Neural crest cell (in vitro differentiated cells): ENCODE measurements at regions not wholly inside any gene's neighbourhood (a gene's known extent, or its start where the extent isn't known, plus 50 kb on each side); places are given as distances from the start of the nearest gene placed in this dataset.

ENCODE experiments used
- DNase-seq: peaks from one replicate; pipeline ENCODE4 v3.0.0; 2021; ENCODE audit warnings: low read depth, mixed read lengths, low spot score
- H3K27ac Mint-ChIP-seq: one replicate; pipeline ENCODE4 v1.8.0; 2021; ENCODE audit warnings: mild to moderate bottlenecking, mixed read lengths; ENCODE audit not compliant: unreplicated experiment
- H3K27me3 Mint-ChIP-seq: 2 replicates; pipeline ENCODE4 v1.8.0; 2021; ENCODE audit warnings: low read depth, mild to moderate bottlenecking, mixed read lengths
- H3K36me3 Mint-ChIP-seq: 2 replicates; pipeline ENCODE4 v1.8.0; 2021; ENCODE audit warnings: low read depth, mild to moderate bottlenecking, mixed read lengths
- H3K4me1 Mint-ChIP-seq: 2 replicates; pipeline ENCODE4 v1.8.0; 2021; ENCODE audit warnings: mixed read lengths
- H3K4me3 Mint-ChIP-seq: one replicate; pipeline ENCODE4 v1.8.0; 2021; ENCODE audit warnings: mild to moderate bottlenecking, mixed read lengths
- H3K9me3 Mint-ChIP-seq: 2 replicates; pipeline ENCODE4 v1.8.0; 2021; ENCODE audit warnings: mixed read lengths
- CTCF ChIP-seq: fragments of 200-600 bp; sonication (generic); conservative IDR thresholded peaks from 2 replicates; pipeline ENCODE4 v1.5.0; 2021; ENCODE audit warnings: antibody characterized with exemption, mild to moderate bottlenecking

DNA sequence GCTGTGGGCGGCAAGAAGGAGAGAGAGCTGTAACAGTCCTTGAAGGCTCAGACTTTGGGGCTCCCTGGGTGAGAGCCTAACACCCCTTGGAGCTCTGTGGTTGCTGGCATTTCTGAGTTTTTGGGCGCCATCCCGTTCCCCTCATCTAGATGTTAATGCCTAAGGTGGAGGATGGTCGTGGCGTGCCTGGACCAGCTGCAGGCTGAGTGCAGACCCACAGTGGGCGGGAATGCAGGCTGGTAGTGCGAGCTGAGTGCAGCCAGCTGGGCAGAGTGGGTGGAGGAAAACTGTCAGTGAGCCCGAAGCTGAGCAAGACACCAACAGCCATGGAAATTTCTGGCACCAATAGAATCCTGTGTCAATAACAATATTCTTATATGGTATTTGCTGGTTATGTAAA, 403.0 kb downstream of the ANKRD7 start:
- TF ChIP-seq CTCF: no peak
- peaks cover 34% of the 10 kb centered on the region for H3K4me1 Mint-ChIP-seq
- H3K27me3 Mint-ChIP-seq: no peaks in the 10 kb centered on the region
- no peak overlapping the region for H3K27ac Mint-ChIP-seq
- H3K9me3 Mint-ChIP-seq: peaks cover 2% of the 10 kb centered on the region
- no peak for DNase-seq
- H3K4me3 Mint-ChIP-seq: no peak overlapping the region
- H3K36me3 Mint-ChIP-seq: peaks cover 5% of the 10 kb centered on the region

- no peaks in the 10 kb centered on the region for H3K27me3 Mint-ChIP-seq
- H3K27ac Mint-ChIP-seq: peak overlapping the region; percentile 16
- H3K4me1 Mint-ChIP-seq: peaks cover 33% of the 10 kb centered on the region
- peaks cover 5% of the 10 kb centered on the region for H3K36me3 Mint-ChIP-seq
- DNase-seq: no peak
- peaks cover 6% of the 10 kb centered on the region for H3K9me3 Mint-ChIP-seq
- H3K4me3 Mint-ChIP-seq: no peak overlapping the region
- TF ChIP-seq CTCF: no peak
Measured at GRCh38 chr7:118629898-118630438, 405.5 kb downstream of the ANKRD7 start.

- H3K27ac Mint-ChIP-seq: no peak overlapping the region
- DNase-seq: no peak
- no peaks in the 10 kb centered on the region for H3K9me3 Mint-ChIP-seq
- H3K27me3 Mint-ChIP-seq: no peaks in the 10 kb centered on the region
- H3K4me1 Mint-ChIP-seq: no peaks in the 10 kb centered on the region
- no peaks in the 10 kb centered on the region for H3K36me3 Mint-ChIP-seq
- TF ChIP-seq CTCF: no peak
- H3K4me3 Mint-ChIP-seq: no peak overlapping the region
Measured at GRCh38 chr7:118642396-118642795, 417.9 kb downstream of the ANKRD7 start.

- H3K36me3 Mint-ChIP-seq: no peaks in the 10 kb centered on the region
- H3K9me3 Mint-ChIP-seq: no peaks in the 10 kb centered on the region
- no peak for DNase-seq
- H3K27ac Mint-ChIP-seq: no peak overlapping the region
- TF ChIP-seq CTCF: no peak
- no peaks in the 10 kb centered on the region for H3K4me1 Mint-ChIP-seq
- no peak overlapping the region for H3K4me3 Mint-ChIP-seq
- H3K27me3 Mint-ChIP-seq: no peaks in the 10 kb centered on the region
Measured at GRCh38 chr7:118644346-118644745, 419.8 kb downstream of the ANKRD7 start.

GRCh38 chr7:118648002-118648401, 423.5 kb downstream of the ANKRD7 start:
- no peak for DNase-seq
- no peak overlapping the region for H3K27ac Mint-ChIP-seq
- H3K27me3 Mint-ChIP-seq: no peaks in the 10 kb centered on the region
- H3K36me3 Mint-ChIP-seq: no peaks in the 10 kb centered on the region
- H3K4me3 Mint-ChIP-seq: no peak overlapping the region
- TF ChIP-seq CTCF: no peak
- no peaks in the 10 kb centered on the region for H3K9me3 Mint-ChIP-seq
- no peaks in the 10 kb centered on the region for H3K4me1 Mint-ChIP-seq
